ENCODE measurements at regions not wholly inside any gene's neighbourhood (a gene's known extent, or its start where the extent isn't known, plus 50 kb on each side); places are given as distances from the start of the nearest gene placed in this dataset.

DNA sequence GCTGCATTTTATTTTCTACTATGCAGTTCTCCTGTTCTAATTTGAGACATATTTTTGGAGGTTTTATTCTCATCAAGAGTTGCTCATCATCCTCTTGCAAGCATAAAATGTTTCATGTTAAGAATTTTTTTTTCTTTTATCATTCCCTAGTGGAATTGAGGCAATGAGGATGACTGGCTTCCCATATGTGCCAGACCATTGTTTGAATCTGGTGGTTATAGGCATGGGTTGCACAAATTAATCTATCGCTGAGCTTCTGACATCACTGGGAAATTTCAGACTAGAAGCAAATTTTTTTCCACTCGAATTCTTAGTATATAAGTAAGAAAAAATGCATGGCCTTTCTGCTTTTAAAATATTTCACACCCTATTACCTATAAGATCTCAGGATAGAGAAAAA lies 279.1 kb upstream of the PLSCR5 start:
- Histone ChIP-seq H3K9ac (ENCODE audit: low read length) (no peak overlapping the region), H3K36me3 (ENCODE audit: control insufficient read depth in 1 of 2, insufficient read depth in 2 of 2, low read length in 2 of 2) (no peaks in the 10 kb centered on the region), H4K20me1 (ENCODE audit: insufficient read depth) (no peaks in the 10 kb centered on the region), H2AFZ (ENCODE audit: low read depth, low read length, poor library complexity, severe bottlenecking) (no peak overlapping the region), H3K4me1 (ENCODE audit: control insufficient read depth in 1 of 2, insufficient read depth in 2 of 2, low read length in 2 of 2) (no peaks in the 10 kb centered on the region), H3K4me2 (ENCODE audit: low read length) (no peak overlapping the region), H3K27ac (ENCODE audit: low read depth, low read length) (no peak overlapping the region), H3K79me2 (ENCODE audit: insufficient read depth, low read length) (no peaks in the 10 kb centered on the region), H3K9me3 (ENCODE audit: control insufficient read depth in 1 of 2, insufficient read depth in 1 of 2, low read depth in 1 of 2, low read length in 2 of 2) (no peaks in the 10 kb centered on the region), H3K27me3 (ENCODE audit: insufficient read depth, low read length) (no peaks in the 10 kb centered on the region), H3K9me2 (ENCODE audit: insufficient read depth) (no peaks in the 10 kb centered on the region), H3K4me3 (replicated peaks in 1 of 2; ENCODE audit: low read depth in 1 of 2, low read length in 2 of 2) (no peak overlapping the region)
- intact Hi-C loops (cut with micrococcal nuclease) = no loop called here
- BruUV-seq (replicated peaks) = no TSS peak
- TF ChIP-seq EZH2 (IDR thresholded peaks at IDR 0.05) = no peak
- no peak for TF ChIP-seq CEBPB (IDR thresholded peaks at IDR 0.05; ENCODE audit: low read depth)
- TF ChIP-seq CBX3 (IDR thresholded peaks at IDR 0.05; ENCODE audit: low read depth) = no peak
- TF ChIP-seq ELF1 (IDR thresholded peaks at IDR 0.05; ENCODE audit: borderline replicate concordance, low read depth) = no peak
- TF ChIP-seq ZFX (IDR thresholded peaks at IDR 0.05) = no peak
- TF ChIP-seq RAD21 (IDR thresholded peaks at IDR 0.05; ENCODE audit: low read depth) = no peak
- ATAC-seq = no peak
- no peak for DNase-seq (ENCODE audit: low read depth, low spot score)
- POLR2A ChIA-PET = no interaction called here
- CTCF ChIA-PET = no interaction called here
- RAD21 ChIA-PET (ENCODE audit: low non-redundant PET in 1 of 2, low total read pairs in 2 of 2, uncharacterized antibody in 2 of 2, unreplicated experiment in 2 of 2) = no interaction called here

DNA sequence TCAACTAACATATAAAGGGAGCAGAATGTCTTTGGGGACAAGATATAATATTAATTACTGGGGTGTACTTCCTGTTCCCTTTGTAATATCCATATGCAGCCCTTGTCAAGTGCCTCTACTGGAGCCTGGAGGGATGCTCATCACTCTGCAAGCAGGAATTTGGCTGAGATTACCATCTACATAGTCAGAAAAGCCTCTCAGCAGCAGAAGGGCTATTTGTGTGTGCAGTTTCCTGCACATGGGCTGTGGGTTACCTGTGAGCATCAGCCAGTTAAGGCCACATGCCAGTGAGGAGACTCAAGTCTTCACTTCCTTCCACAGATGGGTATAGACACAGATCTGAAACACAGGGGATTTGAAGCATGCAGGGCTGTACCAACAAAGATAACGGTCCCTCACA lies 278.1 kb upstream of the PLSCR5 start:
- Histone ChIP-seq H3K4me1 (ENCODE audit: control insufficient read depth in 1 of 2, insufficient read depth in 2 of 2, low read length in 2 of 2) (no peaks in the 10 kb centered on the region), H4K20me1 (ENCODE audit: insufficient read depth) (no peaks in the 10 kb centered on the region), H3K36me3 (ENCODE audit: control insufficient read depth in 1 of 2, insufficient read depth in 2 of 2, low read length in 2 of 2) (no peaks in the 10 kb centered on the region), H3K79me2 (ENCODE audit: insufficient read depth, low read length) (no peaks in the 10 kb centered on the region), H3K9ac (ENCODE audit: low read length) (no peak overlapping the region), H3K9me3 (ENCODE audit: control insufficient read depth in 1 of 2, insufficient read depth in 1 of 2, low read depth in 1 of 2, low read length in 2 of 2) (no peaks in the 10 kb centered on the region), H3K4me2 (ENCODE audit: low read length) (no peak overlapping the region), H3K27me3 (ENCODE audit: insufficient read depth, low read length) (no peaks in the 10 kb centered on the region), H3K9me2 (ENCODE audit: insufficient read depth) (no peaks in the 10 kb centered on the region), H3K4me3 (replicated peaks in 1 of 2; ENCODE audit: low read depth in 1 of 2, low read length in 2 of 2) (no peak overlapping the region), H3K27ac (ENCODE audit: low read depth, low read length) (no peak overlapping the region), H2AFZ (ENCODE audit: low read depth, low read length, poor library complexity, severe bottlenecking) (no peak overlapping the region)
- no peak for ATAC-seq
- DNase-seq (ENCODE audit: low read depth, low spot score) = no peak
- ChIA-PET POLR2A (no interaction called here), RAD21 (ENCODE audit: low non-redundant PET in 1 of 2, low total read pairs in 2 of 2, uncharacterized antibody in 2 of 2, unreplicated experiment in 2 of 2) (no interaction called here), CTCF (no interaction called here)
- intact Hi-C loops (cut with micrococcal nuclease) = no loop called here
- BruUV-seq (replicated peaks) = no TSS peak
- TF ChIP-seq YY1 (IDR thresholded peaks at IDR 0.05; ENCODE audit: extremely low read depth, insufficient replicate concordance, low read depth, low read length) (no peak), RAD21 (IDR thresholded peaks at IDR 0.05; ENCODE audit: low read depth) (no peak), FOSL1 (IDR thresholded peaks at IDR 0.05; ENCODE audit: low read depth) (no peak), CBX3 (IDR thresholded peaks at IDR 0.05; ENCODE audit: low read depth) (no peak), CTCF (IDR thresholded peaks at IDR 0.05 in 2 of 3, conservative IDR thresholded peaks at IDR 0.05 in 1 of 3; ENCODE audit: borderline replicate concordance in 1 of 3, insufficient read depth in 1 of 3, low read depth in 2 of 3, low read length in 2 of 3) (no peak), EZH2phosphoT487 (IDR thresholded peaks at IDR 0.05; ENCODE audit: borderline replicate concordance) (no peak), SIN3A (IDR thresholded peaks at IDR 0.05; ENCODE audit: low read depth) (no peak), CEBPB (IDR thresholded peaks at IDR 0.05; ENCODE audit: low read depth) (no peak)
- TF ChIP-seq, protein P1, sequence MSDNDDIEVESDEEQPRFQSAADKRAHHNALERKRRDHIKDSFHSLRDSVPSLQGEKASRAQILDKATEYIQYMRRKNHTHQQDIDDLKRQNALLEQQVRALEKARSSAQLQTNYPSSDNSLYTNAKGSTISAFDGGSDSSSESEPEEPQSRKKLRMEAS (IDR thresholded peaks at IDR 0.05) = no peak
- TF ChIP-seq, protein P2, sequence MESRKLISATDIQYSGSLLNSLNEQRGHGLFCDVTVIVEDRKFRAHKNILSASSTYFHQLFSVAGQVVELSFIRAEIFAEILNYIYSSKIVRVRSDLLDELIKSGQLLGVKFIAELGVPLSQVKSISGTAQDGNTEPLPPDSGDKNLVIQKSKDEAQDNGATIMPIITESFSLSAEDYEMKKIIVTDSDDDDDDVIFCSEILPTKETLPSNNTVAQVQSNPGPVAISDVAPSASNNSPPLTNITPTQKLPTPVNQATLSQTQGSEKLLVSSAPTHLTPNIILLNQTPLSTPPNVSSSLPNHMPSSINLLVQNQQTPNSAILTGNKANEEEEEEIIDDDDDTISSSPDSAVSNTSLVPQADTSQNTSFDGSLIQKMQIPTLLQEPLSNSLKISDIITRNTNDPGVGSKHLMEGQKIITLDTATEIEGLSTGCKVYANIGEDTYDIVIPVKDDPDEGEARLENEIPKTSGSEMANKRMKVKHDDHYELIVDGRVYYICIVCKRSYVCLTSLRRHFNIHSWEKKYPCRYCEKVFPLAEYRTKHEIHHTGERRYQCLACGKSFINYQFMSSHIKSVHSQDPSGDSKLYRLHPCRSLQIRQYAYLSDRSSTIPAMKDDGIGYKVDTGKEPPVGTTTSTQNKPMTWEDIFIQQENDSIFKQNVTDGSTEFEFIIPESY (IDR thresholded peaks at IDR 0.05; ENCODE audit: extremely low read depth, insufficient replicate concordance, low read length) = no peak
- TF ChIP-seq, protein P3, sequence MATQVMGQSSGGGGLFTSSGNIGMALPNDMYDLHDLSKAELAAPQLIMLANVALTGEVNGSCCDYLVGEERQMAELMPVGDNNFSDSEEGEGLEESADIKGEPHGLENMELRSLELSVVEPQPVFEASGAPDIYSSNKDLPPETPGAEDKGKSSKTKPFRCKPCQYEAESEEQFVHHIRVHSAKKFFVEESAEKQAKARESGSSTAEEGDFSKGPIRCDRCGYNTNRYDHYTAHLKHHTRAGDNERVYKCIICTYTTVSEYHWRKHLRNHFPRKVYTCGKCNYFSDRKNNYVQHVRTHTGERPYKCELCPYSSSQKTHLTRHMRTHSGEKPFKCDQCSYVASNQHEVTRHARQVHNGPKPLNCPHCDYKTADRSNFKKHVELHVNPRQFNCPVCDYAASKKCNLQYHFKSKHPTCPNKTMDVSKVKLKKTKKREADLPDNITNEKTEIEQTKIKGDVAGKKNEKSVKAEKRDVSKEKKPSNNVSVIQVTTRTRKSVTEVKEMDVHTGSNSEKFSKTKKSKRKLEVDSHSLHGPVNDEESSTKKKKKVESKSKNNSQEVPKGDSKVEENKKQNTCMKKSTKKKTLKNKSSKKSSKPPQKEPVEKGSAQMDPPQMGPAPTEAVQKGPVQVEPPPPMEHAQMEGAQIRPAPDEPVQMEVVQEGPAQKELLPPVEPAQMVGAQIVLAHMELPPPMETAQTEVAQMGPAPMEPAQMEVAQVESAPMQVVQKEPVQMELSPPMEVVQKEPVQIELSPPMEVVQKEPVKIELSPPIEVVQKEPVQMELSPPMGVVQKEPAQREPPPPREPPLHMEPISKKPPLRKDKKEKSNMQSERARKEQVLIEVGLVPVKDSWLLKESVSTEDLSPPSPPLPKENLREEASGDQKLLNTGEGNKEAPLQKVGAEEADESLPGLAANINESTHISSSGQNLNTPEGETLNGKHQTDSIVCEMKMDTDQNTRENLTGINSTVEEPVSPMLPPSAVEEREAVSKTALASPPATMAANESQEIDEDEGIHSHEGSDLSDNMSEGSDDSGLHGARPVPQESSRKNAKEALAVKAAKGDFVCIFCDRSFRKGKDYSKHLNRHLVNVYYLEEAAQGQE (IDR thresholded peaks at IDR 0.05; ENCODE audit: low read depth) = no peak
